ENCODE measurements at regions not wholly inside any gene's neighbourhood (a gene's known extent, or its start where the extent isn't known, plus 50 kb on each side); places are given as distances from the start of the nearest gene placed in this dataset.
"Not testable (repeated sequence)": the region's sequence is repeated elsewhere in the genome, so short reads cannot be mapped to it uniquely, and the experiment has no call there.

DNA sequence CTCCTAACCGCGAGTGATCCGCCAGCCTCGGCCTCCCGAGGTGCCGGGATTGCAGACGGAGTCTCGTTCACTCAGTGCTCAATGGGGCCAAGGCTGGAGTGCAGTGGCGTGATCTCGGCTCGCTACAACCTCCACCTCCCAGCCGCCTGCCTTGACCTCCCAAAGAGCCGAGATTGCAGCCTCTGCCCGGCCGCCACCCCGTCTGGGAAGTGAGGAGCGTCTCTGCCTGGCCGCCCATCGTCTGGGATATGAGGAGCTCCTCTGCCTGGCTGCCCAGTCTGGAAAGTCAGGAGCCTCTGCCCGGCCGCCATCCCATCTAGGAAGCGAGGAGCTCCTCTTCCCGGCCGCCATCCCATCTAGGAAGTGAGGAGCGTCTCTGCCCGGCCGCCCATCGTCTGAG lies 58.8 kb upstream of the ANKRD30BL start:
- WGBS, 2 experiments (ENCODE audit: low coverage in 1 of 2, low lambda C conversion rate in 2 of 2, missing lambda C conversion rate in 2 of 2), result 87 to 92% methylated on average over 15 to 27 of the region's 28 CpGs
- DNase-seq; H3K9ac ChIP-seq; H3K4me1 ChIP-seq (ENCODE audit: insufficient read depth); H3K79me2 ChIP-seq (ENCODE audit: insufficient read depth); H3K4me3 ChIP-seq; H3K4me2 ChIP-seq (ENCODE audit: unreplicated experiment); H3K9me2 ChIP-seq (ENCODE audit: insufficient read depth); H3K9me3 ChIP-seq (ENCODE audit: low read depth); H2AFZ ChIP-seq; H3K36me3 ChIP-seq (ENCODE audit: low read depth); H3K27ac ChIP-seq; in situ Hi-C loops (cut with MboI); H3F3A ChIP-seq (ENCODE audit: insufficient read depth); H3K27me3 ChIP-seq (replicated peaks; ENCODE audit: insufficient read depth); H4K20me1 ChIP-seq (ENCODE audit: insufficient read depth): not testable (repeated sequence)

GRCh38 chr2:132221886-132222285 lies 60.1 kb upstream of the ANKRD30BL start:
- H3K27me3 ChIP-seq (replicated peaks; ENCODE audit: insufficient read depth); H3K79me2 ChIP-seq (ENCODE audit: insufficient read depth); H4K20me1 ChIP-seq (ENCODE audit: insufficient read depth); H3K4me1 ChIP-seq (ENCODE audit: insufficient read depth); H3K9ac ChIP-seq; H2AFZ ChIP-seq; H3K4me3 ChIP-seq; H3K9me2 ChIP-seq (ENCODE audit: insufficient read depth); H3K36me3 ChIP-seq (ENCODE audit: low read depth); in situ Hi-C loops (cut with MboI); H3K27ac ChIP-seq; H3F3A ChIP-seq (ENCODE audit: insufficient read depth); H3K4me2 ChIP-seq (ENCODE audit: unreplicated experiment); DNase-seq; H3K9me3 ChIP-seq (ENCODE audit: low read depth): not testable (repeated sequence)
- 79% methylated on average over 16 of the region's 30 CpGs; no CpG with 5 or more reads in 1 of the 2 experiments for WGBS, 2 experiments (ENCODE audit: low coverage in 1 of 2, low lambda C conversion rate in 2 of 2, missing lambda C conversion rate in 2 of 2)

DNA sequence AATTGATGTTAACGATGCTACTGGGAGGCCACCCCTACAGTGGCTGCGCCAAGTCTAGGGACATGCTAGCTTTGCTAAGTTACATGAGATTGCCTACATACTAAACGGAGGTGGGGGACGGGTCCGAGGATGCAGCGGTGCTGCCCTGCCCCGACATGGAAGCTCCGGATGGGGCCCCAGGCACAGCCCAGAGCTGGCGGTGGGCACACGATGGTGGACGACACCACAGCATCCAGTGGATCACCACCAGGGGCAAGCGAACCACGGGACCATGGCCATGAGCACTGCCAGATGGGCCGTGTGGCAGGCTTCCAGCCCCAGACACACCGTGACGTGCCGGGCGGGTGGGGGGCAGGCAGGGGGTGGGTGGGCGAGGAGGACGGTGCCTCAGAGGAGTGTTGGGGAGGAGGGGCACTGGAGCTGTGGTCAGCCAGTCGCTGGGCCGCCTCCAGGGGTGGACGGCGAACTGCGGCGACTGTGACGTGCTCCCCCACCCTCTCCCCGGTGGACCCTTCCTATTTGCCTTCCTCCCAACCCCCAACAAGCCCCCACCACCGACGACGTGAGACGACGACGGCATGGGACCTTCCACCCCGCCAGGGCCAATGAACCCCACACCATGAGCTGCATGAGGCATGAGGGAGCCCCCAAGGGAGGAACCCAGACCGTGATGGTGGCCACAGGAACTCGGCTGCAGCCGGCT lies 90.6 kb upstream of the ANKRD30BL start:
- DNase-seq, result no peak
- H3K4me1 ChIP-seq (ENCODE audit: insufficient read depth), result no peaks in the 10 kb centered on the region
- TF ChIP-seq EZH2 (IDR thresholded peaks at IDR 0.05; ENCODE audit: insufficient read depth, poor library complexity, severe bottlenecking) (no peak), EZH2phosphoT487 (IDR thresholded peaks at IDR 0.05; ENCODE audit: insufficient read depth, low read depth) (no peak)
- H3K4me3 ChIP-seq, result no peak overlapping the region
- no peaks in the 10 kb centered on the region for H3F3A ChIP-seq (ENCODE audit: insufficient read depth)
- H4K20me1 ChIP-seq (ENCODE audit: insufficient read depth), result no peaks in the 10 kb centered on the region
- H3K27me3 ChIP-seq (replicated peaks; ENCODE audit: insufficient read depth), result peaks cover 4% of the 10 kb centered on the region; the same call in 1 of the 2 replicates
- no peak overlapping the region for H3K27ac ChIP-seq
- in situ Hi-C loops (cut with MboI), result no loop called here
- no peak overlapping the region for H2AFZ ChIP-seq
- no peak overlapping the region for H3K4me2 ChIP-seq (ENCODE audit: unreplicated experiment)
- no peaks in the 10 kb centered on the region for H3K79me2 ChIP-seq (ENCODE audit: insufficient read depth)
- 81 to 83% methylated on average over 9 to 38 of the region's 38 CpGs for WGBS, 2 experiments (ENCODE audit: low coverage in 1 of 2, low lambda C conversion rate in 2 of 2, missing lambda C conversion rate in 2 of 2)
- no peaks in the 10 kb centered on the region for H3K9me2 ChIP-seq (ENCODE audit: insufficient read depth)
- no peak overlapping the region for H3K9ac ChIP-seq
- H3K9me3 ChIP-seq (ENCODE audit: low read depth), result peaks cover 3% of the 10 kb centered on the region
- no peaks in the 10 kb centered on the region for H3K36me3 ChIP-seq (ENCODE audit: low read depth)

- Histone ChIP-seq H2AFZ (no peak overlapping the region), H4K20me1 (ENCODE audit: insufficient read depth) (no peaks in the 10 kb centered on the region), H3K79me2 (ENCODE audit: insufficient read depth) (no peaks in the 10 kb centered on the region), H3K4me3 (no peak overlapping the region), H3K4me1 (ENCODE audit: insufficient read depth) (no peaks in the 10 kb centered on the region), H3K36me3 (ENCODE audit: low read depth) (no peaks in the 10 kb centered on the region), H3K9me3 (ENCODE audit: low read depth) (peaks cover 3% of the 10 kb centered on the region), H3K9me2 (ENCODE audit: insufficient read depth) (no peaks in the 10 kb centered on the region), H3K4me2 (ENCODE audit: unreplicated experiment) (no peak overlapping the region), H3K27ac (no peak overlapping the region), H3K9ac (no peak overlapping the region), H3K27me3 (replicated peaks; ENCODE audit: insufficient read depth) (peaks cover 5% of the 10 kb centered on the region; the same call in 1 of the 2 replicates), H3F3A (ENCODE audit: insufficient read depth) (no peaks in the 10 kb centered on the region)
- TF ChIP-seq EZH2 (IDR thresholded peaks at IDR 0.05; ENCODE audit: insufficient read depth, poor library complexity, severe bottlenecking) (no peak), EZH2phosphoT487 (IDR thresholded peaks at IDR 0.05; ENCODE audit: insufficient read depth, low read depth) (no peak)
- 69 to 80% methylated on average over 8 to 16 of the region's 17 CpGs for WGBS, 2 experiments (ENCODE audit: low coverage in 1 of 2, low lambda C conversion rate in 2 of 2, missing lambda C conversion rate in 2 of 2)
- in situ Hi-C loops (cut with MboI), result no loop called here
- no peak for DNase-seq
These were observed 91.1 kb upstream of the ANKRD30BL start for GRCh38 chr2:132252894-132253264.

Measured in GM23248 (cell line).